Lower leg skin (tissue), 3 donors: ENCODE measurements at regions not wholly inside any gene's neighbourhood (a gene's known extent, or its start where the extent isn't known, plus 50 kb on each side); places are given as distances from the start of the nearest gene placed in this dataset.

Experiments used
- POLR2A ChIP-seq, 2 donors: fragments of 450-650 bp; IDR thresholded peaks; one replicate each; pipeline ENCODE4 v1.6.1; 2016 to 2017; ENCODE audit warnings: antibody characterized with exemption in 2 of 2, mild to moderate bottlenecking in 1 of 2, moderate library complexity in 1 of 2
- TF ChIP-seq, protein P1 (sequence below), 3 donors: fragments of 450-650 bp; IDR thresholded peaks; one replicate each; pipeline ENCODE4 v1.5.1; 2016; ENCODE audit warnings: antibody characterized with exemption in 3 of 3, mild to moderate bottlenecking in 3 of 3, moderate library complexity in 2 of 3

DNA sequence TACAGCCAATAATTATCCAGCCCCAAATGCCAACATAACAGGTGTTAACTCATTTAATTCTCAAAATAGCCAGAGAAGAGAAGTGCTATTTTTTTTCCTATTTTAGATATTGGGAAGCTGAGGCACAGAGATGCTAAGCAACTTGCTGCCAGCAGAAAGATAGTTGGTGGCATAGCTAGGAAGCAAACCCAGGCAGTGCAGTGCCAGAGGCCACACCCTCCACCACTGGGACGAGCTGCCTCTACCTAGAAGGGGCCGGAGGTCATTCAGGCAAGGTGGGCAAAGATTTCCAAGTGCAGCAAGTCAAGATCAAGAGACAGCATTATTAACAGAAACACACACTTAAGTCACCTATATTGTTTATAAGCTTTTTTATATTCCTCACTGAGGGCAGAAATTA, 654.1 kb downstream of the INHBA start:
- TF ChIP-seq, protein P1, sequence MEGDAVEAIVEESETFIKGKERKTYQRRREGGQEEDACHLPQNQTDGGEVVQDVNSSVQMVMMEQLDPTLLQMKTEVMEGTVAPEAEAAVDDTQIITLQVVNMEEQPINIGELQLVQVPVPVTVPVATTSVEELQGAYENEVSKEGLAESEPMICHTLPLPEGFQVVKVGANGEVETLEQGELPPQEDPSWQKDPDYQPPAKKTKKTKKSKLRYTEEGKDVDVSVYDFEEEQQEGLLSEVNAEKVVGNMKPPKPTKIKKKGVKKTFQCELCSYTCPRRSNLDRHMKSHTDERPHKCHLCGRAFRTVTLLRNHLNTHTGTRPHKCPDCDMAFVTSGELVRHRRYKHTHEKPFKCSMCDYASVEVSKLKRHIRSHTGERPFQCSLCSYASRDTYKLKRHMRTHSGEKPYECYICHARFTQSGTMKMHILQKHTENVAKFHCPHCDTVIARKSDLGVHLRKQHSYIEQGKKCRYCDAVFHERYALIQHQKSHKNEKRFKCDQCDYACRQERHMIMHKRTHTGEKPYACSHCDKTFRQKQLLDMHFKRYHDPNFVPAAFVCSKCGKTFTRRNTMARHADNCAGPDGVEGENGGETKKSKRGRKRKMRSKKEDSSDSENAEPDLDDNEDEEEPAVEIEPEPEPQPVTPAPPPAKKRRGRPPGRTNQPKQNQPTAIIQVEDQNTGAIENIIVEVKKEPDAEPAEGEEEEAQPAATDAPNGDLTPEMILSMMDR (IDR thresholded peaks at IDR 0.05) = no peak
- TF ChIP-seq POLR2A (IDR thresholded peaks at IDR 0.05) = no peak
